Thyroid gland (tissue), 4 donors: ENCODE measurements at regions not wholly inside any gene's neighbourhood (a gene's known extent, or its start where the extent isn't known, plus 50 kb on each side); places are given as distances from the start of the nearest gene placed in this dataset.

Source experiments
- DNase-seq, 2 donors: peaks; one replicate each; pipeline ENCODE4 v3.0.0-alpha.2; 2019
- H3K27ac ChIP-seq, 3 donors: fragments of 200-600 bp; sonication (generic); 1 replicate in 2 of 3; 2 replicates in 1 of 3; pipeline ENCODE4 v1.5.1; 2016 to 2019; ENCODE audit warnings: mild to moderate bottlenecking in 1 of 3, moderate library complexity in 1 of 3
- H3K27me3 ChIP-seq: fragments of 200-600 bp; sonication (generic); one replicate; pipeline ENCODE4 v1.5.1; 2019
- H3K36me3 ChIP-seq, 2 donors: fragments of 200-600 bp; sonication (generic); one replicate each; pipeline ENCODE4 v1.5.1; 2016 to 2019
- H3K4me1 ChIP-seq, 2 donors: fragments of 200-600 bp; sonication (generic); one replicate each; pipeline ENCODE4 v1.5.1; 2017 to 2019
- H3K4me3 ChIP-seq, 3 donors: fragments of 200-600 bp; sonication (generic); replicated peaks in 1 of 3; 1 replicate in 2 of 3; 2 replicates in 1 of 3; pipeline ENCODE4 v1.5.1; 2016; ENCODE audit warnings: mild to moderate bottlenecking in 1 of 3
- H3K9me3 ChIP-seq: fragments of 200-600 bp; sonication (generic); one replicate; pipeline ENCODE4 v1.5.1; 2017
- CTCF ChIP-seq, 6 experiments: fragments of 200-600 bp in 3 of 6; fragments of 450-650 bp in 3 of 6; sonication (generic) in 3 of 6; IDR thresholded peaks; one replicate each; pipeline ENCODE4 v1.5.1; 2016 to 2019; ENCODE audit warnings: antibody characterized with exemption in 6 of 6, mild to moderate bottlenecking in 2 of 6, inconsistent platforms in 1 of 6, moderate library complexity in 1 of 6
- POLR2A ChIP-seq, 2 donors: fragments of 450-650 bp; IDR thresholded peaks; one replicate each; pipeline ENCODE4 v1.6.1; 2017; ENCODE audit warnings: antibody characterized with exemption in 2 of 2, mild to moderate bottlenecking in 2 of 2, moderate library complexity in 1 of 2
- WGBS, 2 donors: methylation state at CpG; one replicate each; pipeline ENCODE4 v1.1.5; 2017; 5-methylcytosine and 5-hydroxymethylcytosine counted together
- intact Hi-C: fragments of 100-400 bp; cut with DNase I; formaldehyde crosslinking; loops from one replicate; pipeline ENCODE4 v1.15.1; 2023

DNA sequence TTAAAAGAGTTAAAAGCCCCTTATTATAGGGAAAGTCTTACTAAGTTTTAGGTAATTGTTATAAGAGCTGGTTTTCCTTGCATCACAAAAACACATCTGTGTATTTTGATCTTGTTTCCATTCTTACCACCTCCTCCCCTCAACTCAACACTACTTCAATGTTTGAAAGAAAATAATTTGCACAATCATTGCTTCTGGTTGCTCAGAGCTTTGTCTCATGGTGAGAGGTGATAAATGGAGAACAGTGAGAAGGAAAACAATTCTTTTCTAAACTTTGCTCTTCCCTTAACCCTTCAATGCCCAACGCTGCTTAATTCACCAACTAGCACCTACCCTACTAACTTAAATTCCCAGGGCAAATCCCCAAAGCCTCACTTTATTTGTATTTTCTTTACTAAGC is 268.1 kb upstream of the LINC00305 start:
- H3K27ac ChIP-seq, result no peak overlapping the region
- intact Hi-C loops, result no loop called here
- TF ChIP-seq POLR2A (IDR thresholded peaks at IDR 0.05) (no peak), CTCF (IDR thresholded peaks at IDR 0.05) (no peak)
- H3K4me3 ChIP-seq, result no peak overlapping the region
- H3K27me3 ChIP-seq, result no peaks in the 10 kb centered on the region
- H3K36me3 ChIP-seq, result no peaks in the 10 kb centered on the region
- 16 to 28% methylated on average over 1 of the region's 1 CpG for WGBS, 2 donors
- no peak for DNase-seq
- H3K4me1 ChIP-seq, result no peaks in the 10 kb centered on the region
- no peaks in the 10 kb centered on the region for H3K9me3 ChIP-seq

DNA sequence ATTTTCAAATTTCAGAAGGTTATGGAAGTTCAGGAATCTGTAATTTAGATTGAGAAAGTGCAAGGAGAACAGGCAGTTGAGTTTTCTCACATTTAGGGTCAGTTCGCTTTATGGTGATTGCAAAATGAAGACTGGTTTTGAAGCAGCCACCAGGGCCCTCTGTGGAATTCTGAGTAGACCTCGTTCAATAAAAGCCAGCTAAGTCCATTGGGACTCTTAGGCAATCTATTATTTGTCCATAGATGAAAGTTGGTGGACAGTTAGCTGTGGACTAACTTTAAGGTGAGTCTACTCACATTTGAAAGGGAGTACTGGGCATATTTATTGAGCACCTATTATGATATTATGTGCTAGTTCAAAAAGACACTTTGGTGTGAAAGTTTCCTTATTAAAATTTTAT is 266.3 kb upstream of the LINC00305 start:
- Histone ChIP-seq H3K4me3 (no peak overlapping the region), H3K27me3 (no peaks in the 10 kb centered on the region), H3K9me3 (no peaks in the 10 kb centered on the region), H3K36me3 (no peaks in the 10 kb centered on the region), H3K27ac (no peak overlapping the region), H3K4me1 (no peaks in the 10 kb centered on the region)
- WGBS, 2 donors, result 76 to 93% methylated on average over 2 of the region's 2 CpGs
- intact Hi-C loops, result no loop called here
- no peak for DNase-seq
- TF ChIP-seq POLR2A (IDR thresholded peaks at IDR 0.05) (no peak), CTCF (IDR thresholded peaks at IDR 0.05) (no peak)

GRCh38 chr18:64410685-64411084 is 261.8 kb upstream of the LINC00305 start:
- Histone ChIP-seq H3K4me3 (no peak overlapping the region), H3K9me3 (no peaks in the 10 kb centered on the region), H3K27me3 (no peaks in the 10 kb centered on the region), H3K4me1 (no peaks in the 10 kb centered on the region), H3K27ac (no peak overlapping the region), H3K36me3 (no peaks in the 10 kb centered on the region)
- no peak for DNase-seq
- 47 to 53% methylated on average over 6 of the region's 6 CpGs for WGBS, 2 donors
- intact Hi-C loops, result no loop called here
- TF ChIP-seq CTCF (IDR thresholded peaks at IDR 0.05) (no peak), POLR2A (IDR thresholded peaks at IDR 0.05) (no peak)

GRCh38 chr18:64409511-64409910 is 260.6 kb upstream of the LINC00305 start:
- intact Hi-C loops, result no loop called here
- no peak overlapping the region for H3K4me3 ChIP-seq
- H3K9me3 ChIP-seq, result no peaks in the 10 kb centered on the region
- peak in 1 of 2 donors; percentile 1 for DNase-seq
- H3K36me3 ChIP-seq, result no peaks in the 10 kb centered on the region
- H3K27me3 ChIP-seq, result no peaks in the 10 kb centered on the region
- H3K4me1 ChIP-seq, result no peaks in the 10 kb centered on the region
- no peak overlapping the region for H3K27ac ChIP-seq
- TF ChIP-seq POLR2A (IDR thresholded peaks at IDR 0.05) (no peak), CTCF (IDR thresholded peaks at IDR 0.05) (peak in 3 of 6 experiments; percentile 12 to 53 (median 42))

DNA sequence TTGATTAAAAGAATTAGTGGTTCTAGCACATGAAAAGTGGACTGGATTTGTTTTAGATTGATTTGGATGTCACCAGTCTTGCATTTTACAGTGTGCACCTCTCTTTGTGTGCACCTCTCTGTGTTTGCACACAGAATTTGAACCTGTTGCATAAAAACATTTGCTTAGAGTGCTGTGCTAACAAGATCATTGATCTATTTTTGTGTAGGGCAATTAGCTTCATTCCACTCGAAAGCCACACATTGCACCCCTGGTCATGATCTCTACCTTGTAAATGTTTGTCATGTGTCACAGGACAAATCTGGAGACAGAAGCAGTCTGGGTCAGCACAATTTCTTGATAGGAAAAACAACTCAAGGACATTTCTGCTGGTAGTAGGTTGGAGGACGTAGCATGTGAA is 258.7 kb upstream of the LINC00305 start:
- no peaks in the 10 kb centered on the region for H3K9me3 ChIP-seq
- 76 to 86% methylated on average over 2 of the region's 2 CpGs for WGBS, 2 donors
- TF ChIP-seq POLR2A (IDR thresholded peaks at IDR 0.05) (no peak), CTCF (IDR thresholded peaks at IDR 0.05) (no peak)
- DNase-seq, result no peak
- H3K27me3 ChIP-seq, result no peaks in the 10 kb centered on the region
- intact Hi-C loops, result no loop called here
- H3K4me1 ChIP-seq, result no peaks in the 10 kb centered on the region
- no peak overlapping the region for H3K4me3 ChIP-seq
- no peak overlapping the region for H3K27ac ChIP-seq
- no peaks in the 10 kb centered on the region for H3K36me3 ChIP-seq
